SK-N-SH (cell line): ENCODE measurements at regions not wholly inside any gene's neighbourhood (a gene's known extent, or its start where the extent isn't known, plus 50 kb on each side); places are given as distances from the start of the nearest gene placed in this dataset.

Experiments
- EZH2phosphoT487 ChIP-seq: fragments of 200-600 bp; sonication (generic); IDR thresholded peaks from 2 replicates; pipeline ENCODE4 v1.6.1; 2017; ENCODE audit warnings: low read depth, mixed run types, mild to moderate bottlenecking, antibody characterized with exemption, moderate library complexity, borderline replicate concordance
- RAD21 ChIP-seq: IDR thresholded peaks from 2 replicates; pipeline ENCODE4 v1.6.1; 2012; ENCODE audit warnings: mild to moderate bottlenecking, low read length
- TF ChIP-seq, protein P1 (sequence below): IDR thresholded peaks from 2 replicates; pipeline ENCODE4 v1.6.1; 2012; ENCODE audit warnings: mild to moderate bottlenecking, low read depth, low read length, moderate library complexity
- TF ChIP-seq, protein P2 (sequence below): fragments of 200-600 bp; sonication (generic); IDR thresholded peaks from 2 replicates; pipeline ENCODE4 v1.6.1; 2017; ENCODE audit warnings: antibody characterized with exemption, mild to moderate bottlenecking, moderate library complexity

- TF ChIP-seq, protein P1, sequence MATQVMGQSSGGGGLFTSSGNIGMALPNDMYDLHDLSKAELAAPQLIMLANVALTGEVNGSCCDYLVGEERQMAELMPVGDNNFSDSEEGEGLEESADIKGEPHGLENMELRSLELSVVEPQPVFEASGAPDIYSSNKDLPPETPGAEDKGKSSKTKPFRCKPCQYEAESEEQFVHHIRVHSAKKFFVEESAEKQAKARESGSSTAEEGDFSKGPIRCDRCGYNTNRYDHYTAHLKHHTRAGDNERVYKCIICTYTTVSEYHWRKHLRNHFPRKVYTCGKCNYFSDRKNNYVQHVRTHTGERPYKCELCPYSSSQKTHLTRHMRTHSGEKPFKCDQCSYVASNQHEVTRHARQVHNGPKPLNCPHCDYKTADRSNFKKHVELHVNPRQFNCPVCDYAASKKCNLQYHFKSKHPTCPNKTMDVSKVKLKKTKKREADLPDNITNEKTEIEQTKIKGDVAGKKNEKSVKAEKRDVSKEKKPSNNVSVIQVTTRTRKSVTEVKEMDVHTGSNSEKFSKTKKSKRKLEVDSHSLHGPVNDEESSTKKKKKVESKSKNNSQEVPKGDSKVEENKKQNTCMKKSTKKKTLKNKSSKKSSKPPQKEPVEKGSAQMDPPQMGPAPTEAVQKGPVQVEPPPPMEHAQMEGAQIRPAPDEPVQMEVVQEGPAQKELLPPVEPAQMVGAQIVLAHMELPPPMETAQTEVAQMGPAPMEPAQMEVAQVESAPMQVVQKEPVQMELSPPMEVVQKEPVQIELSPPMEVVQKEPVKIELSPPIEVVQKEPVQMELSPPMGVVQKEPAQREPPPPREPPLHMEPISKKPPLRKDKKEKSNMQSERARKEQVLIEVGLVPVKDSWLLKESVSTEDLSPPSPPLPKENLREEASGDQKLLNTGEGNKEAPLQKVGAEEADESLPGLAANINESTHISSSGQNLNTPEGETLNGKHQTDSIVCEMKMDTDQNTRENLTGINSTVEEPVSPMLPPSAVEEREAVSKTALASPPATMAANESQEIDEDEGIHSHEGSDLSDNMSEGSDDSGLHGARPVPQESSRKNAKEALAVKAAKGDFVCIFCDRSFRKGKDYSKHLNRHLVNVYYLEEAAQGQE = no peak
- no peak for TF ChIP-seq EZH2phosphoT487
- TF ChIP-seq, protein P2, sequence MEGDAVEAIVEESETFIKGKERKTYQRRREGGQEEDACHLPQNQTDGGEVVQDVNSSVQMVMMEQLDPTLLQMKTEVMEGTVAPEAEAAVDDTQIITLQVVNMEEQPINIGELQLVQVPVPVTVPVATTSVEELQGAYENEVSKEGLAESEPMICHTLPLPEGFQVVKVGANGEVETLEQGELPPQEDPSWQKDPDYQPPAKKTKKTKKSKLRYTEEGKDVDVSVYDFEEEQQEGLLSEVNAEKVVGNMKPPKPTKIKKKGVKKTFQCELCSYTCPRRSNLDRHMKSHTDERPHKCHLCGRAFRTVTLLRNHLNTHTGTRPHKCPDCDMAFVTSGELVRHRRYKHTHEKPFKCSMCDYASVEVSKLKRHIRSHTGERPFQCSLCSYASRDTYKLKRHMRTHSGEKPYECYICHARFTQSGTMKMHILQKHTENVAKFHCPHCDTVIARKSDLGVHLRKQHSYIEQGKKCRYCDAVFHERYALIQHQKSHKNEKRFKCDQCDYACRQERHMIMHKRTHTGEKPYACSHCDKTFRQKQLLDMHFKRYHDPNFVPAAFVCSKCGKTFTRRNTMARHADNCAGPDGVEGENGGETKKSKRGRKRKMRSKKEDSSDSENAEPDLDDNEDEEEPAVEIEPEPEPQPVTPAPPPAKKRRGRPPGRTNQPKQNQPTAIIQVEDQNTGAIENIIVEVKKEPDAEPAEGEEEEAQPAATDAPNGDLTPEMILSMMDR = no peak
- TF ChIP-seq RAD21 = no peak
Measured at GRCh38 chr4:136861091-136861490, 671.2 kb downstream of the PCDH18 start.
